Uterus (tissue), 3 donors: ENCODE measurements at regions not wholly inside any gene's neighbourhood (a gene's known extent, or its start where the extent isn't known, plus 50 kb on each side); places are given as distances from the start of the nearest gene placed in this dataset.
"Not testable (repeated sequence)": the region's sequence is repeated elsewhere in the genome, so short reads cannot be mapped to it uniquely, and the experiment has no call there.

Source experiments
- DNase-seq, 2 donors: peaks; one replicate each; pipeline ENCODE4 v3.0.0-alpha.2; 2019 to 2020
- H3K27ac ChIP-seq, 2 donors: fragments of 200-600 bp; sonication (generic); 1 replicate in 1 of 2; 2 replicates in 1 of 2; pipeline ENCODE4 v1.5.1; 2016 to 2018
- H3K27me3 ChIP-seq, 2 donors: fragments of 200-600 bp; sonication (generic); one replicate each; pipeline ENCODE4 v1.5.1; 2018 to 2019; ENCODE audit warnings: control low read depth in 1 of 2
- H3K36me3 ChIP-seq, 2 donors: fragments of 200-600 bp; sonication (generic); one replicate each; pipeline ENCODE4 v1.5.1; 2019; ENCODE audit warnings: control low read depth in 1 of 2
- H3K4me1 ChIP-seq, 2 donors: fragments of 200-600 bp; sonication (generic); one replicate each; pipeline ENCODE4 v1.5.1; 2018 to 2019; ENCODE audit warnings: control low read depth in 1 of 2
- H3K4me3 ChIP-seq, 2 donors: fragments of 200-600 bp; sonication (generic); 1 replicate in 1 of 2; 2 replicates in 1 of 2; pipeline ENCODE4 v1.5.1; 2018 to 2019; ENCODE audit warnings: mild to moderate bottlenecking in 1 of 2
- H3K9me3 ChIP-seq, 2 donors: fragments of 200-600 bp; sonication (generic); one replicate each; pipeline ENCODE4 v1.5.1; 2019; ENCODE audit warnings: control low read depth in 1 of 2
- CTCF ChIP-seq, 4 experiments: fragments of 200-600 bp in 2 of 4; fragments of 450-650 bp in 2 of 4; sonication (generic) in 2 of 4; IDR thresholded peaks; one replicate each; pipeline ENCODE4 v1.5.1; 2016 to 2019; ENCODE audit warnings: antibody characterized with exemption in 4 of 4, mild to moderate bottlenecking in 2 of 4, moderate library complexity in 1 of 4
- POLR2A ChIP-seq, 2 donors: fragments of 450-650 bp; IDR thresholded peaks; one replicate each; pipeline ENCODE4 v1.6.1; 2016; ENCODE audit warnings: antibody characterized with exemption in 2 of 2, mild to moderate bottlenecking in 1 of 2, moderate library complexity in 1 of 2
- intact Hi-C: fragments of 100-400 bp; cut with DNase I; formaldehyde crosslinking; loops from one replicate; pipeline ENCODE4 v1.15.1; 2023; ENCODE audit warnings: low total_unique reads
- donor health status: DM: yes; HTN: yes; CAD: no.

DNA sequence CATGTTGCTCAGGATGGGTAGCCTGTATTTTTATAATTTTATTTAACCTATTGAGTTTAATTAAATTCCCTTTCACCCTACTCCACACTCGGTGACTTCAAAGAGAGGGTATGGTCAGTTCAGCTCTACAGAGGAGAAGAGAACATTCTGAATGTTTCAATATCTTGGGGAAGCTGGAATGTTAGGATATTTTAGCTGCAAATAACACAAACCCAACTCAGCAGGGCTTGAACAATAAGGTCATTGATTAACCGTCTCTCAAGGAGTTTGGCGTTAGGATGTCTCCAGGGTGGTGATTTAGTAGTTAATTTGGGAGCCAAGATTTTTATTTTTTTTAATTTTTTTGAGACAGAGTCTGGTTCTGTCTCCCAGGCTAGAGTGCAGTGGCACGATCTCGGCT, 143.6 kb upstream of the SALL4 start:
- Histone ChIP-seq H3K9me3 (no peaks in the 10 kb centered on the region), H3K4me1 (no peaks in the 10 kb centered on the region), H3K27ac (no peak overlapping the region), H3K36me3 (no peaks in the 10 kb centered on the region), H3K4me3 (no peak overlapping the region), H3K27me3 (no peaks in the 10 kb centered on the region)
- no peak for DNase-seq
- intact Hi-C loops, result no loop called here
- TF ChIP-seq CTCF (IDR thresholded peaks at IDR 0.05) (no peak), POLR2A (IDR thresholded peaks at IDR 0.05) (no peak)

DNA sequence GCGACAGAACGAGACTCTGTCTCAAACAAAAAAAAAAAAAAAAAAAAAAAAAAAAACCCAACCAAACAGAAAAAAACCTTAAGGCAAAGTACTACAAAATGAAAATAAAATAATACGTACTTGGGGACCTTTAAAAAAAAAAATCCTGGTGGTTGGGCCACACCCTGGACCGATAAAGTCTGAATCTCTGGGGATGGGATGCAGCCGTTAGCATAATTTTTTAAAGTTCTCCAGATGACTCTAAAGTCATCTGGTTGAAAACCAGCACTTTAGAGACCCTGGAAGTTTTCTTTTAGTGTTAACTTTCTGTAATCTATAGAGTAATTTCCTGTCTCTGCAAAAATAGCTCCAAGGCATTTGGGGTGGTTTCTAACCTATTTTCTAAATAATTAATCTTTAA, 142.9 kb upstream of the SALL4 start:
- intact Hi-C loops, result no loop called here
- H3K27me3 ChIP-seq, result no peaks in the 10 kb centered on the region
- H3K36me3 ChIP-seq, result no peaks in the 10 kb centered on the region
- TF ChIP-seq POLR2A (IDR thresholded peaks at IDR 0.05) (no peak), CTCF (IDR thresholded peaks at IDR 0.05) (no peak)
- H3K4me1 ChIP-seq, result no peaks in the 10 kb centered on the region
- no peak overlapping the region for H3K27ac ChIP-seq
- no peak overlapping the region for H3K4me3 ChIP-seq
- no peaks in the 10 kb centered on the region for H3K9me3 ChIP-seq
- DNase-seq, result no peak

DNA sequence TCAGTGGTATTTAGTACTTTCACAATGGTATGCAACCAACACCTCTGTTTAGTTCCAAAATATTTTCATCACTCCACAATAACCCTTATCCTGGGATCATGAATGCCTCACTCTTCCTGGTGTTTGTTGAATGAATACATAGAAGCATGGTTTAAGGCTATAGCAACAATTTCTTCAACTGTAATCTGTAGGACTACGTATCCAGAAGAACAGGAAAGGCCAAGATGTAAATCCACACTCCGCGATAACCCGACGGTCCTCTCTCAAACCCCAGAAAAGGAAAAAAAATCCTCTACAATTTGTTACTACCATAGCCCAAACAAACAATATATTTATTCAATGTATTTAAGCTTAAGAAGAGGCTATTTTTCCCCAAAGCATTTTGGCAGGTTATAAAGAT, 141.4 kb upstream of the SALL4 start:
- Histone ChIP-seq H3K9me3 (no peaks in the 10 kb centered on the region), H3K4me3 (no peak overlapping the region), H3K27ac (no peak overlapping the region), H3K27me3 (no peaks in the 10 kb centered on the region), H3K36me3 (no peaks in the 10 kb centered on the region), H3K4me1 (no peaks in the 10 kb centered on the region)
- intact Hi-C loops, result no loop called here
- no peak for DNase-seq
- no peak for TF ChIP-seq POLR2A (IDR thresholded peaks at IDR 0.05)
- no peak for TF ChIP-seq CTCF (IDR thresholded peaks at IDR 0.05)

DNA sequence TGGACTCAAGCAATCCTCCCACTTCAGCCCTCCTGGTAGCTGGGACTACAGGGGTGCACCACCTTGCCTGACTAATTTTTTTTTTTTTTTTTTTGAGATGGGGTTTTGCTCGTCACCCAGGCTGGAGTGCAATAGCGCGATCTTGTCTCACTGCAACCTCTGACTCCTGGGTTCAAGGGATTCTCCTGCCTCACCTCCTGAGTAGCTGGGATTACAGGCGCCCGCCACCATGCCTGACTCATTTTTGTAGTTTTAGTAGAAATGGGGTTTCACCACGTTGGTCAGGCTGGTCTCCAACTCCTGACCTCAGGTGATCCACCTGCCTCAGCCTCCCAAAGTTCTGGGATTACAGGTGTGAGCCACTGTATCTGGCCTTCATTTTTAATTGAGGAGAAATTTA, 141.0 kb upstream of the SALL4 start:
- not testable (repeated sequence) for DNase-seq, H3K27me3 ChIP-seq

DNA sequence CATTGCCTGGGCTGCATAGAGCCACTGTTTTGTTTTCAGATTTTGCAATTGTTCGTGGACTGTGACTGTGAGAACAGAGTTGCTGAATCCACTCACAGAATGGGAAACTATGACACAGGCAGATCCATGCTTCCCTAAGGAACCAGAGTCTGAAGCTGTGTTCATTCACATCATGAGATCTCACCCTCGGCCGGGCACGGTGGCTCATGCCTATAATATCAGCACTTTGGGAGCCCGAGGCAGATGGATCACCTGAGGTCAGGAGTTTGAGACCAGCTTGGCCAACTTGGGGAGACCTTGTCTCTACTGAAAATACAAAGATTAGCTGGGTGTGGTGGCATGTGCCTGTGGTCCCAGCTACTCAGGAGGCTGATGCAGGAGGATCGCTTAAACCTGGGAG, 139.2 kb upstream of the SALL4 start:
- Histone ChIP-seq H3K36me3 (no peaks in the 10 kb centered on the region), H3K4me1 (no peaks in the 10 kb centered on the region), H3K4me3 (no peak overlapping the region), H3K27me3 (no peaks in the 10 kb centered on the region), H3K9me3 (no peaks in the 10 kb centered on the region), H3K27ac (no peak overlapping the region)
- intact Hi-C loops, result no loop called here
- no peak for DNase-seq
- TF ChIP-seq POLR2A (IDR thresholded peaks at IDR 0.05), result no peak
- TF ChIP-seq CTCF (IDR thresholded peaks at IDR 0.05), result no peak

More for the DNA sequence above, 141.0 kb upstream of the SALL4 start:
- H3K4me3 ChIP-seq, H3K9me3 ChIP-seq, H3K27ac ChIP-seq, H3K36me3 ChIP-seq, intact Hi-C loops, H3K4me1 ChIP-seq: not testable (repeated sequence)

- Histone ChIP-seq H3K36me3 (no peaks in the 10 kb centered on the region), H3K27ac (no peak overlapping the region), H3K27me3 (no peaks in the 10 kb centered on the region), H3K4me1 (no peaks in the 10 kb centered on the region), H3K9me3 (no peaks in the 10 kb centered on the region), H3K4me3 (no peak overlapping the region)
- no peak for DNase-seq
- TF ChIP-seq CTCF (IDR thresholded peaks at IDR 0.05) (no peak), POLR2A (IDR thresholded peaks at IDR 0.05) (no peak)
- intact Hi-C loops, result no loop called here
Measured at GRCh38 chr20:51939259-51939585, 136.9 kb upstream of the SALL4 start.
